Islet of Langerhans (tissue), 1 donor: ENCODE measurements at regions not wholly inside any gene's neighbourhood (a gene's known extent, or its start where the extent isn't known, plus 50 kb on each side); places are given as distances from the start of the nearest gene placed in this dataset.
"Not testable (repeated sequence)": the region's sequence is repeated elsewhere in the genome, so short reads cannot be mapped to it uniquely, and the experiment has no call there.

ENCODE experiments used
- FAIRE-seq: peaks from one replicate; lab custom pipeline; 2011; peaks lifted over from hg19 to GRCh38; lab: Jason Lieb, UNC

GRCh38 chr10:22079921-22080320 lies 76.4 kb upstream of the DNAJC1 start:
- not testable (repeated sequence) for FAIRE-seq

GRCh38 chr10:22071332-22071731 lies 67.8 kb upstream of the DNAJC1 start:
- no peak for FAIRE-seq

GRCh38 chr10:22067091-22067490 lies 63.6 kb upstream of the DNAJC1 start:
- FAIRE-seq = no peak

GRCh38 chr10:22060984-22061383 lies 57.5 kb upstream of the DNAJC1 start:
- FAIRE-seq = not testable (repeated sequence)

GRCh38 chr10:22058201-22058600 lies 54.7 kb upstream of the DNAJC1 start:
- FAIRE-seq = no peak

GRCh38 chr10:22054961-22055360 lies 51.4 kb upstream of the DNAJC1 start:
- FAIRE-seq = no peak
